DOHH2 (cell line): ENCODE measurements at regions not wholly inside any gene's neighbourhood (a gene's known extent, or its start where the extent isn't known, plus 50 kb on each side); places are given as distances from the start of the nearest gene placed in this dataset.

Experiments used
- H3F3A ChIP-seq: fragments of 200-600 bp; sonication (generic), shearing (Covaris generic); 2 replicates; pipeline ENCODE4 v1.6.0; 2016; ENCODE audit warnings: antibody characterized with exemption, mild to moderate bottlenecking; ENCODE audit not compliant: control insufficient read depth, insufficient read depth
- H3K27ac ChIP-seq: fragments of 200-600 bp; sonication (generic); 2 replicates; pipeline ENCODE4 v1.5.1; 2014; ENCODE audit warnings: low read depth, mild to moderate bottlenecking, low read length, moderate library complexity
- H3K27me3 ChIP-seq: fragments of 200-600 bp; sonication (generic); 2 replicates; pipeline ENCODE4 v1.6.1; 2014; ENCODE audit warnings: mild to moderate bottlenecking, low read length, mixed read lengths; ENCODE audit not compliant: control insufficient read depth
- H3K36me3 ChIP-seq: fragments of 200-600 bp; sonication (generic); 2 replicates; pipeline ENCODE4 v1.6.1; 2014; ENCODE audit warnings: mild to moderate bottlenecking, low read length, moderate library complexity, mixed read lengths; ENCODE audit not compliant: control insufficient read depth
- H3K4me1 ChIP-seq: fragments of 200-600 bp; sonication (generic); 2 replicates; pipeline ENCODE4 v1.6.1; 2014; ENCODE audit warnings: mild to moderate bottlenecking, low read length, mixed read lengths; ENCODE audit not compliant: control insufficient read depth
- H3K4me2 ChIP-seq: fragments of 200-600 bp; sonication (generic); 2 replicates; pipeline ENCODE4 v1.6.0; 2014; ENCODE audit warnings: mild to moderate bottlenecking, low read length, moderate library complexity
- H3K4me3 ChIP-seq: fragments of 200-600 bp; sonication (generic); 2 replicates; pipeline ENCODE4 v1.5.1; 2014; ENCODE audit warnings: mild to moderate bottlenecking, low read length, mixed read lengths
- H3K79me2 ChIP-seq: fragments of 200-600 bp; sonication (generic); 2 replicates; pipeline ENCODE4 v1.6.1; 2014; ENCODE audit warnings: mild to moderate bottlenecking, low read length, mixed read lengths; ENCODE audit not compliant: control insufficient read depth
- H3K9me2 ChIP-seq: fragments of 200-600 bp; sonication (generic); replicated peaks from 2 replicates; pipeline ENCODE4 v1.6.1; 2014; ENCODE audit warnings: mild to moderate bottlenecking, low read length, mixed read lengths; ENCODE audit not compliant: control insufficient read depth
- H3K9me3 ChIP-seq: fragments of 200-600 bp; sonication (generic); 2 replicates; pipeline ENCODE4 v1.6.1; 2014; ENCODE audit warnings: antibody characterized with exemption, low read length, mixed read lengths; ENCODE audit not compliant: control insufficient read depth, insufficient read depth
- H4K20me1 ChIP-seq: fragments of 200-600 bp; sonication (generic); 2 replicates; pipeline ENCODE4 v1.6.0; 2014; ENCODE audit warnings: low read depth, mild to moderate bottlenecking, antibody characterized with exemption, low read length, moderate library complexity; ENCODE audit not compliant: control insufficient read depth, insufficient read depth
- EZH2phosphoT487 ChIP-seq: fragments of 200-600 bp; sonication (generic); IDR thresholded peaks from 2 replicates; pipeline ENCODE4 v1.6.1; 2017; ENCODE audit warnings: borderline replicate concordance, mild to moderate bottlenecking, antibody characterized with exemption, low read length, moderate library complexity, mixed read lengths
- TF ChIP-seq, protein P1 (sequence below): fragments of 200-600 bp; sonication (generic); IDR thresholded peaks from one replicate; pipeline ENCODE4 v1.5.1; 2014; ENCODE audit warnings: antibody characterized with exemption, mild to moderate bottlenecking, low read depth, low read length; ENCODE audit not compliant: poor library complexity, severe bottlenecking

DNA sequence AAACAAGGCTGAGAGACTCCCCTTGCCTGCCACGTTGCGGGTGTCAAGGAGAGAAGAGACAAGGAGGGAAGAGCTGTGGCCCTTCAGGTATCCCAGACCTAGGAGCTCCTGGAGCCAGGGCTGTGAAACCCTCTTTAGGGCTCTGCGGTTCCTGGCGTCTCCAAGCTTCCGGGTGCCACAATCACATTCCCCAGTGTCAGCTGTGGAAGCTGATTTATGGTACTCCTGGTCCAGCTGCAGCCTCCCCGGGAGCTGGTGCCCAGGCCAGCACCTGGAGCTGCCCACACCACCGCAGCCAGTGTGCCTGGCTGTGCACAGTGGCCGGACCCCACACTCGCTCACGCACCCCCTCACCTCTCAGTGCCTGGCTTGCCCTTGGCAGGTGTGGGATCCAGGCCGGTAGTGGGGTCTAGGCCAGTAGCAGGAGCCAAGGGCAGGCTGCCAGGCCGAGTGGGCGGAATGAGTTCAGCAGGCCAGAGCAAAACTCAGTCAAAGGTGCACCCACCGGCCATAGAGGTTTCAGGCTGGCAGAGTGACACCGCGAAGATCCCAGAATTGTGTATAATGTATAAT lies 58.9 kb upstream of the L3MBTL3 start:
- no peak overlapping the region for H3K27ac ChIP-seq
- TF ChIP-seq, protein P1, sequence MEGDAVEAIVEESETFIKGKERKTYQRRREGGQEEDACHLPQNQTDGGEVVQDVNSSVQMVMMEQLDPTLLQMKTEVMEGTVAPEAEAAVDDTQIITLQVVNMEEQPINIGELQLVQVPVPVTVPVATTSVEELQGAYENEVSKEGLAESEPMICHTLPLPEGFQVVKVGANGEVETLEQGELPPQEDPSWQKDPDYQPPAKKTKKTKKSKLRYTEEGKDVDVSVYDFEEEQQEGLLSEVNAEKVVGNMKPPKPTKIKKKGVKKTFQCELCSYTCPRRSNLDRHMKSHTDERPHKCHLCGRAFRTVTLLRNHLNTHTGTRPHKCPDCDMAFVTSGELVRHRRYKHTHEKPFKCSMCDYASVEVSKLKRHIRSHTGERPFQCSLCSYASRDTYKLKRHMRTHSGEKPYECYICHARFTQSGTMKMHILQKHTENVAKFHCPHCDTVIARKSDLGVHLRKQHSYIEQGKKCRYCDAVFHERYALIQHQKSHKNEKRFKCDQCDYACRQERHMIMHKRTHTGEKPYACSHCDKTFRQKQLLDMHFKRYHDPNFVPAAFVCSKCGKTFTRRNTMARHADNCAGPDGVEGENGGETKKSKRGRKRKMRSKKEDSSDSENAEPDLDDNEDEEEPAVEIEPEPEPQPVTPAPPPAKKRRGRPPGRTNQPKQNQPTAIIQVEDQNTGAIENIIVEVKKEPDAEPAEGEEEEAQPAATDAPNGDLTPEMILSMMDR, result no peak
- no peak for TF ChIP-seq EZH2phosphoT487

DNA sequence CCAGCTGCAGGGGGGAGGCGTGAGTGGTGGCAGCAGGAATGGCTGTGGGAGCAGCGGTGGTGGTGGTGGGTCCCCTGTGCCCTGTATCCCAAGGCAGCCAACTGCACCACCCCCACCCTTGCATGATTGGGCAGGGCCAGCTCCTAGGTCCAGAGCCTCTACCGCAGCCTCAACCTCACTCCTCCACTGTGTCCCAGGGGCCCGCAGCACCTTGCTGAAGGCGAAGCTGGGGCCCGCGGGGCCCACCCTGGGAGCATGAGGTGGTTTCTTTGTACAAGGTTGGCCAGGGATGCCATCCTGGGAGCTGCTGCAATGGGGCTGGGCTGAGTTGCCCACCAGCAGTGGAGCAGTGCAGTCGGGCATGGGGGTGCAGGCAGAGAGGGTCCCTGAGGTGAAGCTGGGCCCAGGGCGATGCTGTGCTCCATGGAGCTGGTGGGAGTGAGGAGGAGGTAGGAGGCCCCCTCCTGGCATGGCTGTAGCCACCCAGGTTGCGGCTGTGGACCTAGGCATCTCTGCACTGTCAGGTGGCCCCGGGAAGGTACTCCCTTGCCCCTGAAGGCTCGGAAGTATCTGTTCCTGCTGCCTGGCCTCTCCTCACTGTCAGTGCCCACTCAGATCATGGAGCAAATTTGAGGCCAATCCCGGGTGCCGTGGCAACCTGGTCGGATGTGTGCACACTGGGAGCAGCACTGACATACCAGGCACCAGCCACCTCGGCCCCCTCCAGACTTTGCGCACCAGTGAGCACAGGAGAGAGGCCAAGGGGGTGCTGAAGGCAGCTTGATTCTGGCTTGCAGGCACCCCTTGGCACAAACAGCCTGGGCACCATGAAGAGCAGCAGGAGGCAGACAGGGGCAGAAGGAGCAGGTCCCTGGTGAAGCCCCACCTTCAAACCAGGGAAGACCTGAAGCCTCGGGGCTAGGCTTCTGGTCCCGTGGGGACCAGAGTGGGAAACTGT lies 60.2 kb upstream of the L3MBTL3 start:
- no peaks in the 10 kb centered on the region for H3K79me2 ChIP-seq
- no peak overlapping the region for H3K4me2 ChIP-seq
- TF ChIP-seq, protein P1, result no peak
- no peak for TF ChIP-seq EZH2phosphoT487
- H3K4me1 ChIP-seq, result no peaks in the 10 kb centered on the region
- H3K9me2 ChIP-seq, result no peaks in the 10 kb centered on the region
- H4K20me1 ChIP-seq, result no peaks in the 10 kb centered on the region
- H3K27me3 ChIP-seq, result no peaks in the 10 kb centered on the region
- no peak overlapping the region for H3K27ac ChIP-seq
- no peaks in the 10 kb centered on the region for H3F3A ChIP-seq
- H3K36me3 ChIP-seq, result no peaks in the 10 kb centered on the region
- no peaks in the 10 kb centered on the region for H3K9me3 ChIP-seq
- H3K4me3 ChIP-seq, result no peak overlapping the region

More for the DNA sequence above, 58.9 kb upstream of the L3MBTL3 start:
- H3K9me2 ChIP-seq, result no peaks in the 10 kb centered on the region
- H3F3A ChIP-seq, result no peaks in the 10 kb centered on the region
- no peak overlapping the region for H3K4me3 ChIP-seq
- H3K9me3 ChIP-seq, result no peaks in the 10 kb centered on the region
- no peaks in the 10 kb centered on the region for H3K79me2 ChIP-seq
- no peaks in the 10 kb centered on the region for H3K27me3 ChIP-seq
- no peaks in the 10 kb centered on the region for H3K36me3 ChIP-seq
- H4K20me1 ChIP-seq, result no peaks in the 10 kb centered on the region
- no peak overlapping the region for H3K4me2 ChIP-seq
- H3K4me1 ChIP-seq, result no peaks in the 10 kb centered on the region

DNA sequence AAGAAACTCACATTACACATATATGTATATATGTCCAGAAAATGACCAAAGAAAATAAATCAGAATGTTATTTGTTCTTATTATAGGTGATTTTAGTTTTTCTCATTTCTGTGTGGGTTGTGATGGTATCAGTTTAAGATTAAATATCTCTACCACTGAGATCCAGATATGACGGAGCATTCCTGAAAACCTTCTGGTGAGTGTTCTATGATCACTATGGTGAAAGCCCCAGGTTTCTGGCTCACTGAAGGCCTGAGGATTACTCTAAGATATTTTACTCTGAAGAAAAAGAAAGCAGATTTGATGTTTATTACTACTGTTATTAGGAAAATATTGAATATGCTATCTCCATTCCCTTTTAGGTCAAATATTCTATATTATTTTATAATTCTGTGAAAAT lies 62.8 kb upstream of the L3MBTL3 start:
- Histone ChIP-seq H3K36me3 (no peaks in the 10 kb centered on the region), H3K4me3 (no peak overlapping the region), H3K9me2 (no peaks in the 10 kb centered on the region), H3K4me2 (no peak overlapping the region), H3F3A (no peaks in the 10 kb centered on the region), H4K20me1 (no peaks in the 10 kb centered on the region), H3K9me3 (no peaks in the 10 kb centered on the region), H3K27ac (no peak overlapping the region), H3K27me3 (no peaks in the 10 kb centered on the region), H3K79me2 (no peaks in the 10 kb centered on the region), H3K4me1 (no peaks in the 10 kb centered on the region)
- TF ChIP-seq, protein P1, result no peak
- no peak for TF ChIP-seq EZH2phosphoT487
